ENCODE measurements at regions not wholly inside any gene's neighbourhood (a gene's known extent, or its start where the extent isn't known, plus 50 kb on each side); places are given as distances from the start of the nearest gene placed in this dataset.

DNA sequence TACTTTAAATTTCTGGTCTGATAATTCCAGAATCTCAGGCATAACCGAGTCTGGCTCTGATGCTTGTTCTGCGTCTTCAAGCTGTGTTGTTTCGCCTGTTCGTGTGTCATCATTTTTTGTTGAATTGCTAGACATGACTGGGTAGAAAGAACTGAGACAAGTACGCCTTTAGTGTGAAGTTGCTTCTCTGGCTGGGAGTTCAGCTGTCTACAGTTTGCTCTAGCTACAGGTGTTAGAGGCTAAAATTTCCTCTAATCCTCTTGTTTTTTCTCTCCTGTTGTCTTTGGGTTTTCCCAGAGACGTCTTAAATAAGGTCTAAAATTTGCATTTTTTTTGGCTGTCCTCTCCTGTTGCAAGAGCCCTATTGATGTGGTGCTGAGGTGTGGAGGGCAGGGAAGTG lies 100.3 kb downstream of the FAM50B start:
- H3K4me3 ChIP-seq: no peak overlapping the region
- ATAC-seq: no peak
- intact Hi-C loops (cut with DNase I): no loop called here

DNA sequence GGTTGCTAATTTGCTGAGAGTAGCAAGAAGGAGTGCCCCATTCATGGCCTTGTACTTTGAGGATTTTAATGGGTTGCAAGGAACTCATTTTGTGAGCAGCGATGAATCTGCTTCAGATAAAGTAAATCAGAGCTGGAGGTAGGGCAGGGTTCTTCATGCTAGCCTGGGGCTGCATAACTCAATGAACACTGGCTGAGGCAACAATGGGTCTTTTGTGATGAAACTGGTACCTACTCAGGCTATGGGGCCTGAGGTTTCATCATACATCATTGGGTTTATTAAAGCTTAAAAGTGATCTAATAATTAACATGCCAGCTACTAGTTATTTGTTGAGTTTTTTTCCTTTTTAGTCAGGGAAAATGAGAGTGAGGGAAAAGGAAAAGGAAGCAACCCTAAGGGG lies 106.9 kb downstream of the FAM50B start:
- TF ChIP-seq, protein P1, sequence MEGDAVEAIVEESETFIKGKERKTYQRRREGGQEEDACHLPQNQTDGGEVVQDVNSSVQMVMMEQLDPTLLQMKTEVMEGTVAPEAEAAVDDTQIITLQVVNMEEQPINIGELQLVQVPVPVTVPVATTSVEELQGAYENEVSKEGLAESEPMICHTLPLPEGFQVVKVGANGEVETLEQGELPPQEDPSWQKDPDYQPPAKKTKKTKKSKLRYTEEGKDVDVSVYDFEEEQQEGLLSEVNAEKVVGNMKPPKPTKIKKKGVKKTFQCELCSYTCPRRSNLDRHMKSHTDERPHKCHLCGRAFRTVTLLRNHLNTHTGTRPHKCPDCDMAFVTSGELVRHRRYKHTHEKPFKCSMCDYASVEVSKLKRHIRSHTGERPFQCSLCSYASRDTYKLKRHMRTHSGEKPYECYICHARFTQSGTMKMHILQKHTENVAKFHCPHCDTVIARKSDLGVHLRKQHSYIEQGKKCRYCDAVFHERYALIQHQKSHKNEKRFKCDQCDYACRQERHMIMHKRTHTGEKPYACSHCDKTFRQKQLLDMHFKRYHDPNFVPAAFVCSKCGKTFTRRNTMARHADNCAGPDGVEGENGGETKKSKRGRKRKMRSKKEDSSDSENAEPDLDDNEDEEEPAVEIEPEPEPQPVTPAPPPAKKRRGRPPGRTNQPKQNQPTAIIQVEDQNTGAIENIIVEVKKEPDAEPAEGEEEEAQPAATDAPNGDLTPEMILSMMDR (IDR thresholded peaks at IDR 0.05): no peak
- H3K4me1 ChIP-seq: no peaks in the 10 kb centered on the region
- intact Hi-C loops (cut with DNase I): no loop called here
- no peak for ATAC-seq
- 98% methylated on average over 1 of the region's 1 CpG for WGBS, 2 donors
- H3K27me3 ChIP-seq: peaks cover 0 to 7% (median 0%) of the 10 kb centered on the region in 7 donors
- peaks cover 0 to 5% (median 0%) of the 10 kb centered on the region in 11 donors for H3K9me3 ChIP-seq
- H3K27ac ChIP-seq: no peak overlapping the region
- no peak overlapping the region for H3K4me3 ChIP-seq
- no peak for DNase-seq
- H3K36me3 ChIP-seq: no peaks in the 10 kb centered on the region

More for the DNA sequence above, 100.3 kb downstream of the FAM50B start:
- Histone ChIP-seq H3K27ac (no peak overlapping the region), H3K4me1 (no peaks in the 10 kb centered on the region), H3K27me3 (peaks cover 0 to 24% (median 0%) of the 10 kb centered on the region in 7 donors), H3K9me3 (peaks cover 0 to 8% (median 0%) of the 10 kb centered on the region in 11 donors), H3K36me3 (no peaks in the 10 kb centered on the region)
- WGBS, 2 donors: 88 to 89% methylated on average over 6 of the region's 6 CpGs
- TF ChIP-seq, protein P1 (IDR thresholded peaks at IDR 0.05): no peak
- no peak for DNase-seq

DNA sequence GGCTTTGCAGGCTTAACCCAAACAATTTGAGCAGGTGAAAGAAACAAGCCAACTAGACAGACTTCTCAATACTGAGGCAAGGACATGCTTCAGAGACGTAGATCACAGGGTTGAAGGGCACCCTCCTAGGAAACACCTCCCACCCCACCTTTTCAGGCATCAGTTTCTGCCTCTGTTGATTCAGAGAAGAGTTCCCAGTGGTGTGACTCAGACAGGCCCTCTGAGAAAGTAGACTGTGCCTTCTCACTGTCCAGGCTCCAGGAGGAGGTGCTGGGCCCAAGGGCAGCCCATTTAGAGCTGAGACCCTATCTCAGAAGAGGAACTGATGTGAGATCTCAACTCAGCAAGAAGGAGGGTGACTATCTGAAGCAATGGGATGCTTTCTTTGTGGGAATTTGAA lies 108.1 kb downstream of the FAM50B start:
- TF ChIP-seq, protein P1 (IDR thresholded peaks at IDR 0.05): no peak
- peaks cover 0 to 3% (median 0%) of the 10 kb centered on the region in 9 donors for H3K4me1 ChIP-seq
- 90 to 97% methylated on average over 1 of the region's 1 CpG for WGBS, 2 donors
- DNase-seq: no peak
- intact Hi-C loops (cut with DNase I): no loop called here
- H3K9me3 ChIP-seq: no peaks in the 10 kb centered on the region
- ATAC-seq: no peak
- no peaks in the 10 kb centered on the region for H3K36me3 ChIP-seq
- H3K27ac ChIP-seq: no peak overlapping the region
- no peak overlapping the region for H3K4me3 ChIP-seq
- H3K27me3 ChIP-seq: no peaks in the 10 kb centered on the region

DNA sequence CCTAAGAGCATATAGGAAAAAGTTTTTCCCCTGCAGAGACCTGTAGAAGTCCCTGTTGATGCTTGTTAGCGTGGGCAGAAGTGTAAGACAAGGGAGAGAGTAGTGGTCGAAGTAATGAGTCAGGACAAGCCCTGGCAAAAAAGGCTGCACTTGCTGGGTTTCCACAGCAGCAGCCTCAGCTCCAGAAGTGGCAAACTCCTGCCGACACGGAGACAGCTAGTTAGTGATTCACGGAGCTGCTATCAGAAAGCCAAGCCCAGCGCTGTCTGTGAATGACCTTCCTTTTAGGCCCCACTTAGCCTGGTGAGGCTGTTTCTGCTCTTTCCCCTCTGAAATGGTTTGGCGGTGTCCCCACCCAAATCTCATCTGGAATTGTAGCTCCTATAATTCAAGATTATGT lies 109.1 kb downstream of the FAM50B start:
- WGBS, 2 donors: 88 to 93% methylated on average over 7 of the region's 7 CpGs
- no peak for ATAC-seq
- H3K27me3 ChIP-seq: no peaks in the 10 kb centered on the region

More for the DNA sequence above, 109.1 kb downstream of the FAM50B start:
- Histone ChIP-seq H3K36me3 (no peaks in the 10 kb centered on the region), H3K4me3 (no peak overlapping the region), H3K4me1 (peaks cover 0 to 13% (median 0%) of the 10 kb centered on the region in 9 donors), H3K9me3 (no peaks in the 10 kb centered on the region), H3K27ac (no peak overlapping the region)
- intact Hi-C loops (cut with DNase I): no loop called here
- no peak for DNase-seq
- TF ChIP-seq, protein P1 (IDR thresholded peaks at IDR 0.05): no peak

All from heart right ventricle (tissue), 16 donors.